Chondrocyte (in vitro differentiated cells): ENCODE measurements at regions not wholly inside any gene's neighbourhood (a gene's known extent, or its start where the extent isn't known, plus 50 kb on each side); places are given as distances from the start of the nearest gene placed in this dataset.
"Not testable (repeated sequence)": the region's sequence is repeated elsewhere in the genome, so short reads cannot be mapped to it uniquely, and the experiment has no call there.

Source experiments
- DNase-seq: peaks from one replicate; pipeline ENCODE4 v3.0.0; 2021; ENCODE audit warnings: mixed read lengths, low spot score
- H3K27ac Mint-ChIP-seq: one replicate; pipeline ENCODE4 v1.8.0; 2021; ENCODE audit warnings: mild to moderate bottlenecking, moderate library complexity, mixed read lengths; ENCODE audit not compliant: unreplicated experiment
- H3K27me3 Mint-ChIP-seq: 2 replicates; pipeline ENCODE4 v1.8.0; 2021; ENCODE audit warnings: low read depth, mixed read lengths
- H3K36me3 Mint-ChIP-seq: 2 replicates; pipeline ENCODE4 v1.8.0; 2021; ENCODE audit warnings: low read depth, mixed read lengths
- H3K4me1 Mint-ChIP-seq: 2 replicates; pipeline ENCODE4 v1.8.0; 2021; ENCODE audit warnings: low read depth, mild to moderate bottlenecking, mixed read lengths
- H3K4me3 Mint-ChIP-seq: one replicate; pipeline ENCODE4 v1.8.0; 2021; ENCODE audit warnings: mild to moderate bottlenecking, moderate library complexity, mixed read lengths; ENCODE audit not compliant: unreplicated experiment
- H3K9me3 Mint-ChIP-seq: 2 replicates; pipeline ENCODE4 v1.8.0; 2021; ENCODE audit warnings: low read depth, mixed read lengths
- TF ChIP-seq, protein P1 (sequence below): fragments of 200-600 bp; sonication (generic); IDR thresholded peaks from 2 replicates; pipeline ENCODE4 v1.5.0; 2021; ENCODE audit warnings: antibody characterized with exemption, mild to moderate bottlenecking, moderate library complexity

DNA sequence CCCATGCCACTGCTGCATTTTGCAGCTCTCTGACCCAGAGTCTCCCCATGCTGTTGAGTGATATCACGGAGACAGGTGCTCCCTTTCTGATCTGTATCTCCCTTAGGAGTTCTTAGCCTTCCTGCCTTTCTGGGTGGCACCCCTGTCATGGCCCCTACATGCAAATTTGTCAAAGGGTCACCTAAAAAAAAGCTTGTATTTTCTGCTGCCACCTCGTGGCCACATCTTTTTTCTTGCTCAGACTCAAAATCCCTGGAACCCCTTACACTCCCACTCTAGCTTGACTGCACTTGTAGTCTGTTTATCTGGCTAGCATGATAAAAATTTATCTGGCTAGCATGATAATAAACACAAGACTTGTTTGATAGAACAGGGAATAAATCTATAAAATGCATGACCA, 809.1 kb downstream of the SORCS1 start:
- H3K4me3 Mint-ChIP-seq, result no peak overlapping the region
- no peak overlapping the region for H3K27ac Mint-ChIP-seq
- H3K36me3 Mint-ChIP-seq, result no peaks in the 10 kb centered on the region
- H3K9me3 Mint-ChIP-seq, result peaks cover 3% of the 10 kb centered on the region
- no peak for DNase-seq
- peaks cover 3% of the 10 kb centered on the region for H3K27me3 Mint-ChIP-seq
- H3K4me1 Mint-ChIP-seq, result no peaks in the 10 kb centered on the region
- TF ChIP-seq, protein P1, sequence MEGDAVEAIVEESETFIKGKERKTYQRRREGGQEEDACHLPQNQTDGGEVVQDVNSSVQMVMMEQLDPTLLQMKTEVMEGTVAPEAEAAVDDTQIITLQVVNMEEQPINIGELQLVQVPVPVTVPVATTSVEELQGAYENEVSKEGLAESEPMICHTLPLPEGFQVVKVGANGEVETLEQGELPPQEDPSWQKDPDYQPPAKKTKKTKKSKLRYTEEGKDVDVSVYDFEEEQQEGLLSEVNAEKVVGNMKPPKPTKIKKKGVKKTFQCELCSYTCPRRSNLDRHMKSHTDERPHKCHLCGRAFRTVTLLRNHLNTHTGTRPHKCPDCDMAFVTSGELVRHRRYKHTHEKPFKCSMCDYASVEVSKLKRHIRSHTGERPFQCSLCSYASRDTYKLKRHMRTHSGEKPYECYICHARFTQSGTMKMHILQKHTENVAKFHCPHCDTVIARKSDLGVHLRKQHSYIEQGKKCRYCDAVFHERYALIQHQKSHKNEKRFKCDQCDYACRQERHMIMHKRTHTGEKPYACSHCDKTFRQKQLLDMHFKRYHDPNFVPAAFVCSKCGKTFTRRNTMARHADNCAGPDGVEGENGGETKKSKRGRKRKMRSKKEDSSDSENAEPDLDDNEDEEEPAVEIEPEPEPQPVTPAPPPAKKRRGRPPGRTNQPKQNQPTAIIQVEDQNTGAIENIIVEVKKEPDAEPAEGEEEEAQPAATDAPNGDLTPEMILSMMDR, result peak; percentile 42

DNA sequence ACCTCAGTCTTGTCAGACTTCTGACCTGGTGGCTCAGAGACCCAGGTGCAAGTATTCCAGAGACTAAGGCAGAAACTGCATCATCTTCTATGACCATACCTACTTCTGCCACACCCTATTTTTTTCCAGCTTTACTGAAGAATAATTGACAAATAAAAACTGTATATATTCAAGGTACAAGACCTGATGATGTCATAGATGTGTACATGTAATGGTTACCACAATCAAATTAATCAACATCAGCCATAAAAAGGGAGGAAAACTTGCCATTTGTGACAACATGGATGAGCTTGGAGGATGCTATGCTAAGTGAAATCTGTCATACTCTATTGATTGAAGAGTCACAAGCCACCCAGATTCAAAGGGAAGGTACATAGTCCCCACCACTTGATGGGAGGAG, 815.6 kb downstream of the SORCS1 start:
- H3K4me3 Mint-ChIP-seq, result no peak overlapping the region
- no peak for DNase-seq
- TF ChIP-seq, protein P1, result no peak
- no peak overlapping the region for H3K27ac Mint-ChIP-seq
- no peaks in the 10 kb centered on the region for H3K36me3 Mint-ChIP-seq
- peaks cover 5% of the 10 kb centered on the region for H3K9me3 Mint-ChIP-seq
- H3K4me1 Mint-ChIP-seq, result no peaks in the 10 kb centered on the region
- H3K27me3 Mint-ChIP-seq, result peaks cover 3% of the 10 kb centered on the region

DNA sequence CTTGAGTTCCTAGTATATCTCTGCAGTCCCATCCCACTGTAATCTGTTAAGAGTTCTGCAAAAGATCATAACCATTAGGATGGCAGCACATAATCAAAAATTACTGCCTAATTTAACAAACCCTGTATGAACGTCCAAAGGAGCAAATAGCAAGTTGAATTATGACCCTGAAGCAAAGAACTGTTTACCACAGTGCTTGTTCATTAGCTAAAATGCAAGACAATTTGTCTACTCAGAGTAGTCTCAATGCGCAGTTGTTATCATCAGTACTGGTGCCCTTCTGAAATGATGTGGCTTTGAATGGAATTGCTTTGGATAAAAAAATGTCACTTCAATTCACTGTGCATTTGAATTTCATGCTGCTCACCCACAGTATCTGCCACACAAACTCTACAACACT, 817.0 kb downstream of the SORCS1 start:
- H3K9me3 Mint-ChIP-seq, result peaks cover 5% of the 10 kb centered on the region
- no peak for DNase-seq

DNA sequence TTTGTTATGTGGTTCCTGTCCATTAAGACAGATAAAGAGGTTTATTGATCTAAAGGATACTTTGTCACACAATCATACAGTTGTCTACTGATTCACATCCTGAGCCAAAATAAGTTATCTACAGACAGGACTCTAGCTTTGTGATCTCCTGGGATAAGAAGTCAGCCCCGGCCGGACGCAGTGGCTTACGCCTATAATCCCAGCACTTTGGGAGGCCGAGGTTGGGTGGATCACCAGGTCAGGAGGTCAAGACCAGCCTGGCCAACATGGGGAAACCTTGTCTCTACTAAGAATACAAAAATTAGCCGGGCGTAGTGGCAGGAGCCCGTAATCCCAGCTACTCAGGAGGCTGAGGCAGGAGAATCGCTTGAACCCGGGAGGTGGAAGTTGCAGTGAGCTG, 821.0 kb downstream of the SORCS1 start:
- H3K4me1 Mint-ChIP-seq, H3K27ac Mint-ChIP-seq, H3K9me3 Mint-ChIP-seq, DNase-seq, H3K27me3 Mint-ChIP-seq, H3K36me3 Mint-ChIP-seq, H3K4me3 Mint-ChIP-seq: not testable (repeated sequence)

More for the DNA sequence above, 817.0 kb downstream of the SORCS1 start:
- TF ChIP-seq, protein P1, result no peak
- Mint-ChIP-seq H3K4me1 (no peaks in the 10 kb centered on the region), H3K4me3 (no peak overlapping the region), H3K27ac (no peak overlapping the region), H3K36me3 (no peaks in the 10 kb centered on the region), H3K27me3 (peaks cover 3% of the 10 kb centered on the region)

DNA sequence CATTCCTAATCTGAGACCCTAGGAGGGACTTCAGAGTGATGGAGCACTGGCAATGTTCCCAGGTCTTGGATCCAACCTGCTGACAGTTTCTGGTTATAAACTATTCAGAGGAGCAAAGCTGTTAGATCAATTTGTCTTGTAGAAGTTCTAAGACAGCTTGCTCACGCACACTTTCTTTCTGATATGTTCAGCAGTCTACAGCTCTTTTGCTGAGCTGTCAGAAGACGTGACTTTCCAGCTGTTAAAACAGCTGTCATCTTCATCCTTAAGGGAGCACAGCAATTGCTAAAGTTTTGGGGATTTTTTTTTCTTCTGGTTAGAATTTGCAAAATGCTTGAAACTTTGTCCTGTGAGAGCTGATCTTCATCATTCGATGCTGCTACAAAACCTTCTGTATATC, 823.1 kb downstream of the SORCS1 start:
- no peak for DNase-seq
- Mint-ChIP-seq H3K27ac (no peak overlapping the region), H3K36me3 (no peaks in the 10 kb centered on the region), H3K4me3 (no peak overlapping the region), H3K9me3 (peaks cover 2% of the 10 kb centered on the region), H3K27me3 (no peaks in the 10 kb centered on the region), H3K4me1 (no peaks in the 10 kb centered on the region)
- TF ChIP-seq, protein P1, result no peak

DNA sequence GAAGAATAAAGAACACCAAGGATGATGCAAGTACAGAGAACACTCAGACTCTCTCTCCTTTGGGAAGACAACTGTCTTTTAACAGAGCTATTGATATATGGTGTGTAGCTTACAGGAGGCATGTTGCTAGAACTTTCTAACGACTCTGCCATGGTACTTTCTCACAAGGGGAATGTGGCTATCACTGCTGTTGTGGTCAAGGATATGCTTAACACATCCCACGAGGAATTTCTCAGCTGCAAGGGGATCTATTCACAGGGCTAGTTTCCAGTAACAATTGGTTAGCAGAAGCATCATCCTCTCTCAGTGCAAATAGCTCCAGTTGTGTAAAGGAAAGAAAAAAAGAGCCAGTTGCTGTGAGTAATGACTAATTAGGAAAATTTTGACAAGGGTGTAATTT, 826.0 kb downstream of the SORCS1 start:
- Mint-ChIP-seq H3K4me3 (no peak overlapping the region), H3K36me3 (no peaks in the 10 kb centered on the region), H3K9me3 (peaks cover 9% of the 10 kb centered on the region), H3K27ac (no peak overlapping the region), H3K27me3 (no peaks in the 10 kb centered on the region), H3K4me1 (no peaks in the 10 kb centered on the region)
- DNase-seq, result no peak
- TF ChIP-seq, protein P1, result no peak
